RWPE2 (cell line): ENCODE measurements at regions not wholly inside any gene's neighbourhood (a gene's known extent, or its start where the extent isn't known, plus 50 kb on each side); places are given as distances from the start of the nearest gene placed in this dataset.

Source experiments
- ATAC-seq: fragments of 200-7000 bp; cut with Tn5 transposase; 3 replicates; pipeline ENCODE4 v1.9.1; 2021; ENCODE audit warnings: low read depth
- DNase-seq: peaks from one replicate; pipeline ENCODE4 v3.0.0-alpha.2; 2020; ENCODE audit warnings: low spot score
- H3K27ac ChIP-seq: fragments of 450-650 bp; 2 replicates; pipeline ENCODE4 v1.5.1; 2017; ENCODE audit warnings: mild to moderate bottlenecking; ENCODE audit not compliant: poor library complexity, severe bottlenecking
- H3K27me3 ChIP-seq: fragments of 250-450 bp; sonication (Bioruptor Pico); 2 replicates; pipeline ENCODE4 v1.5.1; 2021; ENCODE audit warnings: mild to moderate bottlenecking, moderate library complexity; ENCODE audit not compliant: insufficient read depth, poor library complexity, severe bottlenecking
- H3K36me3 ChIP-seq: fragments of 250-450 bp; sonication (Bioruptor Pico); 2 replicates; pipeline ENCODE4 v1.5.1; 2020; ENCODE audit warnings: low read depth, mild to moderate bottlenecking, moderate library complexity
- H3K4me1 ChIP-seq: fragments of 250-450 bp; sonication (Bioruptor Pico); 2 replicates; pipeline ENCODE4 v1.5.1; 2021; ENCODE audit warnings: mild to moderate bottlenecking, moderate library complexity; ENCODE audit not compliant: insufficient read depth, poor library complexity, severe bottlenecking
- H3K4me3 ChIP-seq: fragments of 250-450 bp; sonication (Bioruptor Pico); 2 replicates; pipeline ENCODE4 v1.5.1; 2021; ENCODE audit warnings: mild to moderate bottlenecking, moderate library complexity; ENCODE audit not compliant: severe bottlenecking
- H3K9me3 ChIP-seq: fragments of 250-450 bp; sonication (Bioruptor Pico); 2 replicates; pipeline ENCODE4 v1.5.1; 2021; ENCODE audit warnings: mild to moderate bottlenecking, moderate library complexity; ENCODE audit not compliant: severe bottlenecking
- TF ChIP-seq, protein P1 (sequence below): fragments of 450-650 bp; IDR thresholded peaks from one replicate; pipeline ENCODE4 v1.5.1; 2017; ENCODE audit warnings: mild to moderate bottlenecking, moderate library complexity; ENCODE audit not compliant: poor library complexity, severe bottlenecking

DNA sequence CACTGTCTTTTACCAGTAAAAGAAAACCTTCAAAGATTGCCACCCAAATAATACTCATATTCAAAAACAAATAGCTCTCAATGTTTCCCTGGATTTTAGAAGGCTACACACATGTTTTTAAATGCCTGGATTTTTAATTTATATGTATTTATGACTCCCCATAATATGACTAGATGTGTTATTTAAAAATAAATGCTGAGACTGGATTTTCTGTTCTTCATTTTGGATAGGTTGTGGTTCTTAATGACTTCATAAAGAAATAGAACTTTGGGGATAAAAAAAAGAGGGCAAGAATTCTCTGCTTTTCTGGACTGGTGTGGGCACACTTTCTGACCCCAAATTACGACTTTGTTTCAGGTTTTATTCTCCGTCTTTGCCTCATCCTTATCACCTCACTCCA, 62.8 kb upstream of the LEKR1 start:
- Histone ChIP-seq H3K4me1 (peaks cover 17% of the 10 kb centered on the region), H3K27ac (no peak overlapping the region), H3K27me3 (no peaks in the 10 kb centered on the region), H3K36me3 (no peaks in the 10 kb centered on the region), H3K9me3 (no peaks in the 10 kb centered on the region), H3K4me3 (no peak overlapping the region)
- DNase-seq: no peak
- ATAC-seq: no peak
- TF ChIP-seq, protein P1, sequence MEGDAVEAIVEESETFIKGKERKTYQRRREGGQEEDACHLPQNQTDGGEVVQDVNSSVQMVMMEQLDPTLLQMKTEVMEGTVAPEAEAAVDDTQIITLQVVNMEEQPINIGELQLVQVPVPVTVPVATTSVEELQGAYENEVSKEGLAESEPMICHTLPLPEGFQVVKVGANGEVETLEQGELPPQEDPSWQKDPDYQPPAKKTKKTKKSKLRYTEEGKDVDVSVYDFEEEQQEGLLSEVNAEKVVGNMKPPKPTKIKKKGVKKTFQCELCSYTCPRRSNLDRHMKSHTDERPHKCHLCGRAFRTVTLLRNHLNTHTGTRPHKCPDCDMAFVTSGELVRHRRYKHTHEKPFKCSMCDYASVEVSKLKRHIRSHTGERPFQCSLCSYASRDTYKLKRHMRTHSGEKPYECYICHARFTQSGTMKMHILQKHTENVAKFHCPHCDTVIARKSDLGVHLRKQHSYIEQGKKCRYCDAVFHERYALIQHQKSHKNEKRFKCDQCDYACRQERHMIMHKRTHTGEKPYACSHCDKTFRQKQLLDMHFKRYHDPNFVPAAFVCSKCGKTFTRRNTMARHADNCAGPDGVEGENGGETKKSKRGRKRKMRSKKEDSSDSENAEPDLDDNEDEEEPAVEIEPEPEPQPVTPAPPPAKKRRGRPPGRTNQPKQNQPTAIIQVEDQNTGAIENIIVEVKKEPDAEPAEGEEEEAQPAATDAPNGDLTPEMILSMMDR: no peak

DNA sequence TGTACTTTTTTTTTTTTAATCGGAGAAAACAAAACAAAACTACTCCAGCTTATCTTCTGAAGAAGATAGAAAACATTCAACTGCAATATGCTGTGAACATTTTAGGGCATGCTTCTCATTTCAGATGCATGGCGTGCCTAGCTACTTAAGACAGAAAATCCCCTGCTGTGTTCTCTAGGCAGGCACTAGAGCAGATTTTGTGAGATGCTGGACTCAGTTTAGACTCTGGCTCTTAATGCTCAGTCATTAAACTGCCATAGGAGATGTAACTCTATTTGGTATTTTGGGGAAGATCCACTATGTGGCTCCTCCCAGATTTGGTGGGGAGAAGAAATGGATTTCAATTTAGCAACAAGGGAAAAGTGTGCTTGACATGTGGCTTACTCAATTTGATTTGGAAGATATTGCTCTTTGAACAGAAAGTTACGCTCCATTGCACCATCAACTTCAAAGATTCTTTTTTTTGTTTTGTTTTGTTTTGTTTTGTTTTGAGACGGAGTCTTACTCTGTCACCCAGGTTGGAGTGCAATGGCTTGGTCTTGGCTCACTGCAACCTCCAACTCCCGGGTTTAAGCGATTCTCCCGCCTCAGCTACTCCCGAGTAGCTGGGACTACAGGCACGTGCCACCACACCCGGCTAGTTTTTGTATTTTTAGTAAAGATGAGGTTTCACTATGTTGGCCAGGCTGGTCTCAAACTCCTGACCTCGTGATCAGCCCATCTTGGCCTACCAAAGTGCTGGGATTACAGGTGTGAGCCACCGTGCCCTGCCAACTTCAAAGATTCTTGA, 62.0 kb upstream of the LEKR1 start:
- no peaks in the 10 kb centered on the region for H3K9me3 ChIP-seq
- H3K27ac ChIP-seq: peak overlapping the region; percentile 30
- H3K4me1 ChIP-seq: peaks cover 17% of the 10 kb centered on the region
- TF ChIP-seq, protein P1: no peak
- no peak overlapping the region for H3K4me3 ChIP-seq
- ATAC-seq: no peak
- no peak for DNase-seq
- no peaks in the 10 kb centered on the region for H3K27me3 ChIP-seq
- H3K36me3 ChIP-seq: no peaks in the 10 kb centered on the region

DNA sequence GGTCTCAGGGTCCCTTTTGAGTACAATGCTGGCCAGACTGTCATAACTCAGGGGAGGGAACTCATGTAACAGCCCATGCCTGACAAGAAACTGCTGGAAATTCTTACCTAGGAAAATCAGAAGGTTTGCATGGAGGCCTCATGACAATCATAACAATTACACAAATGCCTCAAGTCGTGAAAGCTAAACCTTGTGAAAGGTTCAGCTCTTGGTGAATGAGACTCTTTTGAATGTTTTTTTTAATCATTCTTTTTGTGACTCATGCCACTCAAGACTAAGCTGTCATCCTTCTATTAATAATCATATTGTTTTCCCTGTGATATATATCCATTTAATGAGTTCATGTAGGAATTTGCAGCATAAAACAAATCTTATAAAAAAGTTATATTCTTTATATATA, 61.4 kb upstream of the LEKR1 start:
- H3K36me3 ChIP-seq: no peaks in the 10 kb centered on the region
- no peak for DNase-seq
- peak; percentile 62; the same call in 2 of the 3 replicates for ATAC-seq
- no peaks in the 10 kb centered on the region for H3K9me3 ChIP-seq
- no peaks in the 10 kb centered on the region for H3K27me3 ChIP-seq
- H3K4me3 ChIP-seq: no peak overlapping the region
- H3K27ac ChIP-seq: peak overlapping the region; percentile 30
- peaks cover 15% of the 10 kb centered on the region for H3K4me1 ChIP-seq
- TF ChIP-seq, protein P1: no peak

DNA sequence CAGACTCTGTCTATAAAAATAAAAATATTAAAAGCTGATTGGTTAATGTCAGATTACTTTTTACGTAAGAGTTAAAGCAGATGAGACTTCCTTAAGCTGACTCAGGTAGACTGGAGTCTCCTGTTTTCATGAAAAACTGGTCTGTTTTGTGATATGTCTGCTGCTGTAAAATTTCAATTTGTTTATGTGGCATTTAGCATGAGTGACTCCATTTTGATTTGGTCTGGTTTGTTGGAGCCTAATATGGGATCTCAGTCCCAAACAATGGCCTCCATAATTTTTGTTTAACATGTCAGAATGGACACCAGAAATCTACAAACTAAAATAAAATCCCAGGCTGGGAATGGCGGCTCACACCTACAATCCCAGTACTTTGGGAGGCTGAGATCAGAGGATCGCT, 57.8 kb upstream of the LEKR1 start:
- ATAC-seq: no peak
- Histone ChIP-seq H3K27ac (no peak overlapping the region), H3K36me3 (no peaks in the 10 kb centered on the region), H3K4me3 (no peak overlapping the region), H3K9me3 (peaks cover 2% of the 10 kb centered on the region), H3K27me3 (no peaks in the 10 kb centered on the region), H3K4me1 (peaks cover 36% of the 10 kb centered on the region)
- TF ChIP-seq, protein P1: no peak
- no peak for DNase-seq
